ENCODE measurements at regions not wholly inside any gene's neighbourhood (a gene's known extent, or its start where the extent isn't known, plus 50 kb on each side); places are given as distances from the start of the nearest gene placed in this dataset.

GRCh38 chr11:11140510-11140909 lies 212.5 kb downstream of the CSNK2A3 start:
- no peaks in the 10 kb centered on the region for H3K36me3 ChIP-seq (replicated peaks; ENCODE audit: insufficient read depth, low read depth)
- H3K9me2 ChIP-seq (replicated peaks; ENCODE audit: insufficient read depth), result no peaks in the 10 kb centered on the region
- no peak for DNase-seq (ENCODE audit: low spot score)
- H3K4me2 ChIP-seq, result no peak overlapping the region
- H2AFZ ChIP-seq, result no peak overlapping the region
- TF ChIP-seq CTCF (IDR thresholded peaks at IDR 0.05; ENCODE audit: poor library complexity) (no peak), EZH2 (IDR thresholded peaks at IDR 0.05; ENCODE audit: borderline replicate concordance) (no peak), EZH2phosphoT487 (IDR thresholded peaks at IDR 0.05; ENCODE audit: low read depth, severe bottlenecking, unreplicated experiment) (no peak)
- H4K20me1 ChIP-seq (ENCODE audit: insufficient read depth, poor library complexity, severe bottlenecking), result no peaks in the 10 kb centered on the region
- no peak overlapping the region for H3K4me3 ChIP-seq
- H3K27ac ChIP-seq, result no peak overlapping the region
- H3K4me1 ChIP-seq (ENCODE audit: insufficient read depth), result peaks cover 3% of the 10 kb centered on the region
- no peaks in the 10 kb centered on the region for H3K9me3 ChIP-seq (ENCODE audit: low read depth)
- H3K79me2 ChIP-seq, result no peaks in the 10 kb centered on the region
- no peaks in the 10 kb centered on the region for H3K27me3 ChIP-seq

- H4K20me1 ChIP-seq (ENCODE audit: insufficient read depth, poor library complexity, severe bottlenecking), result no peaks in the 10 kb centered on the region
- no peak overlapping the region for H3K27ac ChIP-seq
- H3K79me2 ChIP-seq, result no peaks in the 10 kb centered on the region
- H3K9me3 ChIP-seq (ENCODE audit: low read depth), result no peaks in the 10 kb centered on the region
- no peak overlapping the region for H2AFZ ChIP-seq
- TF ChIP-seq EZH2 (IDR thresholded peaks at IDR 0.05; ENCODE audit: borderline replicate concordance) (no peak), CTCF (IDR thresholded peaks at IDR 0.05; ENCODE audit: poor library complexity) (no peak), EZH2phosphoT487 (IDR thresholded peaks at IDR 0.05; ENCODE audit: low read depth, severe bottlenecking, unreplicated experiment) (no peak)
- WGBS (ENCODE audit: low lambda C conversion rate, missing lambda C conversion rate), result 63% methylated on average over 1 of the region's 1 CpG
- no peak overlapping the region for H3K4me3 ChIP-seq
- H3K27me3 ChIP-seq, result no peaks in the 10 kb centered on the region
- no peak for DNase-seq (ENCODE audit: low spot score)
- no peaks in the 10 kb centered on the region for H3K9me2 ChIP-seq (replicated peaks; ENCODE audit: insufficient read depth)
- H3K4me2 ChIP-seq, result no peak overlapping the region
- H3K4me1 ChIP-seq (ENCODE audit: insufficient read depth), result peaks cover 3% of the 10 kb centered on the region
- no peaks in the 10 kb centered on the region for H3K36me3 ChIP-seq (replicated peaks; ENCODE audit: insufficient read depth, low read depth)
Measured at GRCh38 chr11:11137339-11137738, 215.7 kb downstream of the CSNK2A3 start.

GRCh38 chr11:11135820-11136476 lies 217.1 kb downstream of the CSNK2A3 start:
- Histone ChIP-seq H3K27me3 (no peaks in the 10 kb centered on the region), H3K27ac (peak overlapping the region; percentile 59), H3K9me3 (ENCODE audit: low read depth) (no peaks in the 10 kb centered on the region), H3K9me2 (replicated peaks; ENCODE audit: insufficient read depth) (no peaks in the 10 kb centered on the region), H3K4me1 (ENCODE audit: insufficient read depth) (peaks cover 3% of the 10 kb centered on the region), H4K20me1 (ENCODE audit: insufficient read depth, poor library complexity, severe bottlenecking) (no peaks in the 10 kb centered on the region), H3K79me2 (no peaks in the 10 kb centered on the region), H2AFZ (peak overlapping the region; percentile 31), H3K4me2 (peak overlapping the region; percentile 42), H3K36me3 (replicated peaks; ENCODE audit: insufficient read depth, low read depth) (no peaks in the 10 kb centered on the region), H3K4me3 (no peak overlapping the region)
- DNase-seq (ENCODE audit: low spot score), result no peak
- TF ChIP-seq CTCF (IDR thresholded peaks at IDR 0.05; ENCODE audit: poor library complexity) (no peak), EZH2 (IDR thresholded peaks at IDR 0.05; ENCODE audit: borderline replicate concordance) (no peak), EZH2phosphoT487 (IDR thresholded peaks at IDR 0.05; ENCODE audit: low read depth, severe bottlenecking, unreplicated experiment) (no peak)
- WGBS (ENCODE audit: low lambda C conversion rate, missing lambda C conversion rate), result 69% methylated on average over 2 of the region's 2 CpGs

Data from hepatocyte (in vitro differentiated cells).